ENCODE measurements at regions not wholly inside any gene's neighbourhood (a gene's known extent, or its start where the extent isn't known, plus 50 kb on each side); places are given as distances from the start of the nearest gene placed in this dataset.
"Not testable (repeated sequence)": the region's sequence is repeated elsewhere in the genome, so short reads cannot be mapped to it uniquely, and the experiment has no call there.

DNA sequence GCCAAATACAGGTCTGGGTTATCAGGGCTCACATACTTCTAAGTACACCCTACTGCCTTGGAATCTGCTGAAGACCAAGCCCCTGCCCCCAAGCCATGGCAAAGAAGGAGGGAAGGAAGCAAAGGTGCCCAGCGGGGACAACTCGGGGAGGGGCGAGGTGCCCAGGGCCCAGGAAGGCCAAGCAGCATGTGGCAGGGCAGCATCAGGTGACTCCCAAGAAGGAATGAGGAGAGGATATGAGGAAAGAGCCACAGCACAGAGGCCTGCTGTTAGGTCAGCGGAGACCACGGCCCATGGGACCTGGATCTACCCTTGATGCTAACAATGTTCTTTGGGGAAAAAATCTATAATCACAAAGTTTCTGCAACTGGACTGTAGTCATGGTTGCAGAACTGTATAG is 142.6 kb upstream of the CRHR1 start:
- Histone ChIP-seq H3K4me1 (ENCODE audit: control insufficient read depth in 2 of 2, insufficient read depth in 2 of 2, low read length in 2 of 2) (no peaks in the 10 kb centered on the region), H3K79me2 (ENCODE audit: control insufficient read depth, insufficient read depth, low read length) (no peaks in the 10 kb centered on the region), H3K4me3 (ENCODE audit: control extremely low read depth in 1 of 5, extremely low read depth in 1 of 5, insufficient read depth in 1 of 5, low read depth in 2 of 5, low read length in 4 of 5) (no peak overlapping the region), H2AFZ (ENCODE audit: insufficient read depth, low read depth, low read length, poor library complexity, severe bottlenecking) (no peak overlapping the region), H3K4me2 (replicated peaks; ENCODE audit: low read depth, low read length, poor library complexity, severe bottlenecking) (no peak overlapping the region), H3K9ac (ENCODE audit: low read length) (no peak overlapping the region), H3K9me3 (ENCODE audit: control extremely low read depth in 1 of 3, control insufficient read depth in 2 of 3, insufficient read depth in 1 of 3, low read length in 2 of 3) (no peaks in the 10 kb centered on the region), H3K36me3 (replicated peaks in 1 of 2; ENCODE audit: control extremely low read depth in 1 of 2, control insufficient read depth in 1 of 2, extremely low read depth in 1 of 2, insufficient read depth in 2 of 2, low read length in 1 of 2) (peaks cover 0 to 5% of the 10 kb centered on the region in 2 experiments), H3K27me3 (replicated peaks in 1 of 4; ENCODE audit: control extremely low read depth in 1 of 4, control insufficient read depth in 3 of 4, insufficient read depth in 4 of 4, low read length in 3 of 4) (no peaks in the 10 kb centered on the region), H4K20me1 (ENCODE audit: control insufficient read depth, insufficient read depth, low read length, poor library complexity, severe bottlenecking) (no peaks in the 10 kb centered on the region), H3K27ac (ENCODE audit: low read length in 2 of 2) (no peak overlapping the region)
- H3K27me3 Mint-ChIP-seq, result no peaks in the 10 kb centered on the region
- ATAC-seq (ENCODE audit: low read depth) (no peak), DNase-seq (no peak)
- no peaks in the 10 kb centered on the region for H3K9me3 Mint-ChIP-seq (ENCODE audit: insufficient read depth)
- no peak overlapping the region for H3K4me3 Mint-ChIP-seq
- POLR2A ChIA-PET, result no interaction called here
- no peaks in the 10 kb centered on the region for H3K4me1 Mint-ChIP-seq
- no peak overlapping the region for H3K27ac Mint-ChIP-seq
- CTCF ChIA-PET, result interaction anchor here (1.0 to 5.2 kb wide), 3 partner anchors 185 to 211 kb away, joined by 3 to 115 read pairs (median 22); no protein-coding TSS in a partner anchor
- 84% methylated on average over 5 of the region's 5 CpGs for WGBS (ENCODE audit: insufficient coverage)
- intact Hi-C loops (cut with micrococcal nuclease), result no loop called here
- TF ChIP-seq EZH2 (IDR thresholded peaks at IDR 0.05; ENCODE audit: borderline replicate concordance, insufficient read depth, low read depth, low read length, poor library complexity, severe bottlenecking), result no peak
- TF ChIP-seq, protein P1, sequence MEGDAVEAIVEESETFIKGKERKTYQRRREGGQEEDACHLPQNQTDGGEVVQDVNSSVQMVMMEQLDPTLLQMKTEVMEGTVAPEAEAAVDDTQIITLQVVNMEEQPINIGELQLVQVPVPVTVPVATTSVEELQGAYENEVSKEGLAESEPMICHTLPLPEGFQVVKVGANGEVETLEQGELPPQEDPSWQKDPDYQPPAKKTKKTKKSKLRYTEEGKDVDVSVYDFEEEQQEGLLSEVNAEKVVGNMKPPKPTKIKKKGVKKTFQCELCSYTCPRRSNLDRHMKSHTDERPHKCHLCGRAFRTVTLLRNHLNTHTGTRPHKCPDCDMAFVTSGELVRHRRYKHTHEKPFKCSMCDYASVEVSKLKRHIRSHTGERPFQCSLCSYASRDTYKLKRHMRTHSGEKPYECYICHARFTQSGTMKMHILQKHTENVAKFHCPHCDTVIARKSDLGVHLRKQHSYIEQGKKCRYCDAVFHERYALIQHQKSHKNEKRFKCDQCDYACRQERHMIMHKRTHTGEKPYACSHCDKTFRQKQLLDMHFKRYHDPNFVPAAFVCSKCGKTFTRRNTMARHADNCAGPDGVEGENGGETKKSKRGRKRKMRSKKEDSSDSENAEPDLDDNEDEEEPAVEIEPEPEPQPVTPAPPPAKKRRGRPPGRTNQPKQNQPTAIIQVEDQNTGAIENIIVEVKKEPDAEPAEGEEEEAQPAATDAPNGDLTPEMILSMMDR (IDR thresholded peaks at IDR 0.05), result no peak

DNA sequence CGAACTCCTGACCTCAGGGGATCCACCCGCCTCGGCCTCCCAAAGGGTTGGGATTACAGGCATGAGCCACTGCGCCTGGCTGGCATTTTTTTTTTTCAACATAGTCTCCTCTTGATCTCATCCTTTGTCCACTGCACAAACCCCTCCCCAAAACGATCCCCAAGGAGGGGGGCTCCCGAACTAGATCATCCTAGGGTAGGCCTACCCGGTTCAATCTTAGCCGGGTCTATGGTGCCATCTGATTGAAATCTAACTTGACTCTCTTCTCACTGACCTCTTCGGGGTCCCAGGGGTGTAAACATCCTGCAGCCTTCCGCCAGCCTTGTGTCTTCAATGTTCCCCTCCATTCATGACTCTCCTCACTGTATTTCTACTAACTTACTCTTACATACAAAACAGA is 140.5 kb upstream of the CRHR1 start:
- 92% methylated on average over 7 of the region's 10 CpGs for WGBS (ENCODE audit: insufficient coverage)
- H3K4me2 ChIP-seq (replicated peaks; ENCODE audit: low read depth, low read length, poor library complexity, severe bottlenecking), result no peak overlapping the region
- peaks cover 0 to 6% (median 0%) of the 10 kb centered on the region in 4 experiments for H3K27me3 ChIP-seq (replicated peaks in 1 of 4; ENCODE audit: control extremely low read depth in 1 of 4, control insufficient read depth in 3 of 4, insufficient read depth in 4 of 4, low read length in 3 of 4)
- no peaks in the 10 kb centered on the region for H3K4me1 ChIP-seq (ENCODE audit: control insufficient read depth in 2 of 2, insufficient read depth in 2 of 2, low read length in 2 of 2)
- H3K79me2 ChIP-seq (ENCODE audit: control insufficient read depth, insufficient read depth, low read length), result no peaks in the 10 kb centered on the region
- intact Hi-C loops (cut with micrococcal nuclease), result no loop called here
- TF ChIP-seq, protein P1 (IDR thresholded peaks at IDR 0.05), result no peak
- no peak for TF ChIP-seq EZH2 (IDR thresholded peaks at IDR 0.05; ENCODE audit: borderline replicate concordance, insufficient read depth, low read depth, low read length, poor library complexity, severe bottlenecking)
- no peaks in the 10 kb centered on the region for H3K9me3 ChIP-seq (ENCODE audit: control extremely low read depth in 1 of 3, control insufficient read depth in 2 of 3, insufficient read depth in 1 of 3, low read length in 2 of 3)
- H3K9ac ChIP-seq (ENCODE audit: low read length), result no peak overlapping the region
- no peak overlapping the region for H3K4me3 ChIP-seq (ENCODE audit: control extremely low read depth in 1 of 5, extremely low read depth in 1 of 5, insufficient read depth in 1 of 5, low read depth in 2 of 5, low read length in 4 of 5)
- ATAC-seq (ENCODE audit: low read depth), result no peak
- DNase-seq, result no peak
- no peak overlapping the region for H2AFZ ChIP-seq (ENCODE audit: insufficient read depth, low read depth, low read length, poor library complexity, severe bottlenecking)
- H4K20me1 ChIP-seq (ENCODE audit: control insufficient read depth, insufficient read depth, low read length, poor library complexity, severe bottlenecking), result no peaks in the 10 kb centered on the region
- no peak overlapping the region for H3K27ac Mint-ChIP-seq
- no peaks in the 10 kb centered on the region for H3K9me3 Mint-ChIP-seq (ENCODE audit: insufficient read depth)
- H3K4me1 Mint-ChIP-seq, result no peaks in the 10 kb centered on the region
- H3K36me3 ChIP-seq (replicated peaks in 1 of 2; ENCODE audit: control extremely low read depth in 1 of 2, control insufficient read depth in 1 of 2, extremely low read depth in 1 of 2, insufficient read depth in 2 of 2, low read length in 1 of 2), result no peaks in the 10 kb centered on the region
- ChIA-PET CTCF (interaction anchor here (0.9 to 5.2 kb wide), 3 partner anchors 14 to 191 kb away, joined by 3 to 115 read pairs (median 7); no protein-coding TSS in a partner anchor), POLR2A (no interaction called here)
- no peak overlapping the region for H3K27ac ChIP-seq (ENCODE audit: low read length in 2 of 2)
- H3K27me3 Mint-ChIP-seq, result peaks cover 10% of the 10 kb centered on the region
- H3K4me3 Mint-ChIP-seq, result no peak overlapping the region

DNA sequence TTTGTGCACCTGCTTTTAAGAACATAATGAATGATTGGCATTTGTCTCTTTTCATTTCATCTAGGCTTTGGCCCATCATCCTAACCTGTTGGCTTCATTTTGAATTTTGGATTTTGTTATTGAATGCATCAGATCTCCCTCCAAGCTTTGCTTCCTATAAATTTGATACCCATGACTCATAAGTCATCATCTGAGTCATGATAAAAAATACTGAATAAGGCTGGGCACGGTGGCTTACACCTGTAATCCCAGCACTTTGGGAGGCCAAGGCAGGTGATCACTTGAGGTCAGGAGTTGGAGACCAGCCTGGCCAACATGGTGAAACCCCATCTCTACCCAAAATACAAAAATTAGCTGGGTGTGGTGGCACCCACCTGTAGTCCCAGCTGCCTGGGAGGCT is 139.5 kb upstream of the CRHR1 start:
- H3K4me2 ChIP-seq (replicated peaks; ENCODE audit: low read depth, low read length, poor library complexity, severe bottlenecking); H3K9me3 Mint-ChIP-seq (ENCODE audit: insufficient read depth); H3K4me3 Mint-ChIP-seq; H3K4me3 ChIP-seq (ENCODE audit: control extremely low read depth in 1 of 5, extremely low read depth in 1 of 5, insufficient read depth in 1 of 5, low read depth in 2 of 5, low read length in 4 of 5); H4K20me1 ChIP-seq (ENCODE audit: control insufficient read depth, insufficient read depth, low read length, poor library complexity, severe bottlenecking); H3K27ac Mint-ChIP-seq; H3K36me3 ChIP-seq (replicated peaks in 1 of 2; ENCODE audit: control extremely low read depth in 1 of 2, control insufficient read depth in 1 of 2, extremely low read depth in 1 of 2, insufficient read depth in 2 of 2, low read length in 1 of 2); H3K9me3 ChIP-seq (ENCODE audit: control extremely low read depth in 1 of 3, control insufficient read depth in 2 of 3, insufficient read depth in 1 of 3, low read length in 2 of 3); H3K27me3 ChIP-seq (replicated peaks in 1 of 4; ENCODE audit: control extremely low read depth in 1 of 4, control insufficient read depth in 3 of 4, insufficient read depth in 4 of 4, low read length in 3 of 4); H3K4me1 Mint-ChIP-seq; H3K4me1 ChIP-seq (ENCODE audit: control insufficient read depth in 2 of 2, insufficient read depth in 2 of 2, low read length in 2 of 2); H3K9ac ChIP-seq (ENCODE audit: low read length); H3K27ac ChIP-seq (ENCODE audit: low read length in 2 of 2); ATAC-seq (ENCODE audit: low read depth); intact Hi-C loops (cut with micrococcal nuclease); H3K79me2 ChIP-seq (ENCODE audit: control insufficient read depth, insufficient read depth, low read length); DNase-seq; H2AFZ ChIP-seq (ENCODE audit: insufficient read depth, low read depth, low read length, poor library complexity, severe bottlenecking); POLR2A ChIA-PET: not testable (repeated sequence)
- CTCF ChIA-PET, result interaction anchor here (0.9 to 1.1 kb wide), 2 partner anchors 187 to 190 kb away, joined by 3 to 4 read pairs; no protein-coding TSS in a partner anchor
- H3K27me3 Mint-ChIP-seq, result peaks cover 10% of the 10 kb centered on the region
- no CpG with 5 or more reads among the region's 1 CpG for WGBS (ENCODE audit: insufficient coverage)
